D341Med (cell line): ENCODE measurements at regions not wholly inside any gene's neighbourhood (a gene's known extent, or its start where the extent isn't known, plus 50 kb on each side); places are given as distances from the start of the nearest gene placed in this dataset.
"Not testable (repeated sequence)": the region's sequence is repeated elsewhere in the genome, so short reads cannot be mapped to it uniquely, and the experiment has no call there.

Experiments
- DNase-seq: peaks from one replicate; pipeline ENCODE4 v3.0.0; 2012; ENCODE audit warnings: low spot score

GRCh38 chr12:59405992-59406391 is 189.8 kb upstream of the SLC16A7 start:
- no peak for DNase-seq

GRCh38 chr12:59404109-59404650 is 191.6 kb upstream of the SLC16A7 start:
- no peak for DNase-seq

- DNase-seq, result peak; percentile 56
These were observed 192.4 kb upstream of the SLC16A7 start for GRCh38 chr12:59403259-59403932.

- DNase-seq, result no peak
These were observed 194.0 kb upstream of the SLC16A7 start for GRCh38 chr12:59401862-59402261.

- DNase-seq, result no peak
These were observed 197.7 kb upstream of the SLC16A7 start for GRCh38 chr12:59398164-59398563.

- DNase-seq, result no peak
These were observed 198.9 kb upstream of the SLC16A7 start for GRCh38 chr12:59396919-59397318.

- DNase-seq, result no peak
These were observed 199.3 kb upstream of the SLC16A7 start for GRCh38 chr12:59396519-59396918.

- not testable (repeated sequence) for DNase-seq
These were observed 200.5 kb upstream of the SLC16A7 start for GRCh38 chr12:59395310-59395709.

- DNase-seq, result no peak
These were observed 202.3 kb upstream of the SLC16A7 start for GRCh38 chr12:59393506-59393905.

- peak; percentile 50 for DNase-seq
These were observed 205.8 kb upstream of the SLC16A7 start for GRCh38 chr12:59389968-59390576.

- DNase-seq, result no peak
These were observed 207.1 kb upstream of the SLC16A7 start for GRCh38 chr12:59388694-59389093.

GRCh38 chr12:59388176-59388575 is 207.7 kb upstream of the SLC16A7 start:
- no peak for DNase-seq

- DNase-seq, result no peak
These were observed 209.6 kb upstream of the SLC16A7 start for GRCh38 chr12:59386236-59386635.

GRCh38 chr12:59383079-59383822 is 212.6 kb upstream of the SLC16A7 start:
- peak; percentile 18 for DNase-seq

- no peak for DNase-seq
These were observed 213.3 kb upstream of the SLC16A7 start for GRCh38 chr12:59382282-59383078.

- no peak for DNase-seq
These were observed 214.7 kb upstream of the SLC16A7 start for GRCh38 chr12:59381106-59381505.

GRCh38 chr12:59375633-59376032 is 220.2 kb upstream of the SLC16A7 start:
- DNase-seq, result no peak

GRCh38 chr12:59374783-59375182 is 221.0 kb upstream of the SLC16A7 start:
- DNase-seq, result no peak

GRCh38 chr12:59372956-59373355 is 222.9 kb upstream of the SLC16A7 start:
- DNase-seq, result peak; percentile 54

- DNase-seq, result no peak
These were observed 224.9 kb upstream of the SLC16A7 start for GRCh38 chr12:59370933-59371332.

- DNase-seq, result no peak
These were observed 230.7 kb upstream of the SLC16A7 start for GRCh38 chr12:59365133-59365532.

- DNase-seq, result peak; percentile 19
These were observed 238.0 kb upstream of the SLC16A7 start for GRCh38 chr12:59357811-59358210.
